ENCODE measurements at regions not wholly inside any gene's neighbourhood (a gene's known extent, or its start where the extent isn't known, plus 50 kb on each side); places are given as distances from the start of the nearest gene placed in this dataset.

DNA sequence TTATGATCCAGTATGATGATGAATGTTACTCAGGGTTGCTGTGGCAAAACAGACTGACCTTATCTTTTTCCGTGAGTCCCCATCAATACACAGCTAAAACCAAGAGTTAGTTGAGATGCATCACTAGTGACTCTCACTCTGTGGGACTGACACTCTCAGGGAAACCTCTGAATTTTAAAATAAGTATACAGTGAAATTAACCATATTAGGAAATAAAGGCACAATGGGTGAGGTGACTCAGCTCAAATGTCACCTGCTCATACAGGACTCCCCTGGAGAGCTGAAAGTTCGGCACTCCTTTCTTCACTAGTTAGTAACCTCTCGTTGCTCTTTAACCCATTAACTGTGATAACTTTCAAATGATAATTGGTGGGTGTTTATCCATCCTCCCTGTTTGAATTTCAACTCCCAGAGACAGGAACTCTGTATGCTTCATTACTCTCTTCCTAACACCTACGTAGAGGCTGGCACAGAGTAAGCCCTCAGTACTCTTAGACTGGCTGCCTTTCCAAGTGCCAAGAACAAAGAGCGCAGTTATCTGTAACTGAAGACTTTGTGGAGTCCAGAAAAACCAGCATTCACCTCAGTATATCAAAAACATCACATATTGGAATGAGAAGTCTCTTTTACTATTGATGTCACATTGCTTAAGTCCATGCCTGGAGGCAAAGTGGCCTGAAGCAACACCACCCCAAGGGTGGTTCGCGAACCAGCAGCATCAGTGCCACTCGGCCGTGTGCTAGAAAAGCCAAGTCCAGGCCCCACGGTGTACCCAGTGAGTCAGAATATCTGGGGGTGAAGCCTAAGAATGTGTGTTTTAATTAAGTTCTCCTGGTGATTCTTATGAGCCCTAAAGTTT, 91.1 kb downstream of the NIBAN1 start:
- Histone ChIP-seq H3K4me1 (ENCODE audit: control insufficient read depth, insufficient read depth, low read length) (no peaks in the 10 kb centered on the region), H3K27ac (ENCODE audit: low read length) (no peak overlapping the region), H3K9me3 (ENCODE audit: control insufficient read depth, insufficient read depth, low read depth, low read length) (no peaks in the 10 kb centered on the region), H3K4me3 (ENCODE audit: low read depth in 2 of 2, low read length in 2 of 2) (no peak overlapping the region), H3K36me3 (ENCODE audit: control insufficient read depth, insufficient read depth, low read length) (no peaks in the 10 kb centered on the region; the same call in 1 of the 2 replicates), H3K27me3 (ENCODE audit: control insufficient read depth, insufficient read depth, low read length) (no peaks in the 10 kb centered on the region)
- ATAC-seq (no peak), DNase-seq (ENCODE audit: low read depth, low spot score) (no peak)
- ChIA-PET CTCF (no interaction called here), POLR2A (no interaction called here)
- in situ Hi-C loops (cut with HindIII; ENCODE audit: low pct_unique_long_range_greater_than_20kb, low sequenced_read_pairs) = no loop called here
- intact Hi-C loops (cut with micrococcal nuclease; ENCODE audit: unreplicated experiment) = no loop called here
- BruUV-seq (replicated peaks) = no TSS peak
- TF ChIP-seq POLR2AphosphoS5 (IDR thresholded peaks at IDR 0.05; ENCODE audit: low read depth, low read length) (no peak), TCF7L2 (IDR thresholded peaks at IDR 0.05; ENCODE audit: low read depth, low read length) (no peak), SIN3A (IDR thresholded peaks at IDR 0.05; ENCODE audit: borderline replicate concordance, insufficient read depth, low read depth, low read length) (no peak)
- TF ChIP-seq, protein P1, sequence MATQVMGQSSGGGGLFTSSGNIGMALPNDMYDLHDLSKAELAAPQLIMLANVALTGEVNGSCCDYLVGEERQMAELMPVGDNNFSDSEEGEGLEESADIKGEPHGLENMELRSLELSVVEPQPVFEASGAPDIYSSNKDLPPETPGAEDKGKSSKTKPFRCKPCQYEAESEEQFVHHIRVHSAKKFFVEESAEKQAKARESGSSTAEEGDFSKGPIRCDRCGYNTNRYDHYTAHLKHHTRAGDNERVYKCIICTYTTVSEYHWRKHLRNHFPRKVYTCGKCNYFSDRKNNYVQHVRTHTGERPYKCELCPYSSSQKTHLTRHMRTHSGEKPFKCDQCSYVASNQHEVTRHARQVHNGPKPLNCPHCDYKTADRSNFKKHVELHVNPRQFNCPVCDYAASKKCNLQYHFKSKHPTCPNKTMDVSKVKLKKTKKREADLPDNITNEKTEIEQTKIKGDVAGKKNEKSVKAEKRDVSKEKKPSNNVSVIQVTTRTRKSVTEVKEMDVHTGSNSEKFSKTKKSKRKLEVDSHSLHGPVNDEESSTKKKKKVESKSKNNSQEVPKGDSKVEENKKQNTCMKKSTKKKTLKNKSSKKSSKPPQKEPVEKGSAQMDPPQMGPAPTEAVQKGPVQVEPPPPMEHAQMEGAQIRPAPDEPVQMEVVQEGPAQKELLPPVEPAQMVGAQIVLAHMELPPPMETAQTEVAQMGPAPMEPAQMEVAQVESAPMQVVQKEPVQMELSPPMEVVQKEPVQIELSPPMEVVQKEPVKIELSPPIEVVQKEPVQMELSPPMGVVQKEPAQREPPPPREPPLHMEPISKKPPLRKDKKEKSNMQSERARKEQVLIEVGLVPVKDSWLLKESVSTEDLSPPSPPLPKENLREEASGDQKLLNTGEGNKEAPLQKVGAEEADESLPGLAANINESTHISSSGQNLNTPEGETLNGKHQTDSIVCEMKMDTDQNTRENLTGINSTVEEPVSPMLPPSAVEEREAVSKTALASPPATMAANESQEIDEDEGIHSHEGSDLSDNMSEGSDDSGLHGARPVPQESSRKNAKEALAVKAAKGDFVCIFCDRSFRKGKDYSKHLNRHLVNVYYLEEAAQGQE (IDR thresholded peaks at IDR 0.05; ENCODE audit: insufficient read depth in 1 of 2, low read depth in 2 of 2, low read length in 1 of 2) = no peak
- TF ChIP-seq, protein P2, sequence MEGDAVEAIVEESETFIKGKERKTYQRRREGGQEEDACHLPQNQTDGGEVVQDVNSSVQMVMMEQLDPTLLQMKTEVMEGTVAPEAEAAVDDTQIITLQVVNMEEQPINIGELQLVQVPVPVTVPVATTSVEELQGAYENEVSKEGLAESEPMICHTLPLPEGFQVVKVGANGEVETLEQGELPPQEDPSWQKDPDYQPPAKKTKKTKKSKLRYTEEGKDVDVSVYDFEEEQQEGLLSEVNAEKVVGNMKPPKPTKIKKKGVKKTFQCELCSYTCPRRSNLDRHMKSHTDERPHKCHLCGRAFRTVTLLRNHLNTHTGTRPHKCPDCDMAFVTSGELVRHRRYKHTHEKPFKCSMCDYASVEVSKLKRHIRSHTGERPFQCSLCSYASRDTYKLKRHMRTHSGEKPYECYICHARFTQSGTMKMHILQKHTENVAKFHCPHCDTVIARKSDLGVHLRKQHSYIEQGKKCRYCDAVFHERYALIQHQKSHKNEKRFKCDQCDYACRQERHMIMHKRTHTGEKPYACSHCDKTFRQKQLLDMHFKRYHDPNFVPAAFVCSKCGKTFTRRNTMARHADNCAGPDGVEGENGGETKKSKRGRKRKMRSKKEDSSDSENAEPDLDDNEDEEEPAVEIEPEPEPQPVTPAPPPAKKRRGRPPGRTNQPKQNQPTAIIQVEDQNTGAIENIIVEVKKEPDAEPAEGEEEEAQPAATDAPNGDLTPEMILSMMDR (IDR thresholded peaks at IDR 0.05) = no peak

DNA sequence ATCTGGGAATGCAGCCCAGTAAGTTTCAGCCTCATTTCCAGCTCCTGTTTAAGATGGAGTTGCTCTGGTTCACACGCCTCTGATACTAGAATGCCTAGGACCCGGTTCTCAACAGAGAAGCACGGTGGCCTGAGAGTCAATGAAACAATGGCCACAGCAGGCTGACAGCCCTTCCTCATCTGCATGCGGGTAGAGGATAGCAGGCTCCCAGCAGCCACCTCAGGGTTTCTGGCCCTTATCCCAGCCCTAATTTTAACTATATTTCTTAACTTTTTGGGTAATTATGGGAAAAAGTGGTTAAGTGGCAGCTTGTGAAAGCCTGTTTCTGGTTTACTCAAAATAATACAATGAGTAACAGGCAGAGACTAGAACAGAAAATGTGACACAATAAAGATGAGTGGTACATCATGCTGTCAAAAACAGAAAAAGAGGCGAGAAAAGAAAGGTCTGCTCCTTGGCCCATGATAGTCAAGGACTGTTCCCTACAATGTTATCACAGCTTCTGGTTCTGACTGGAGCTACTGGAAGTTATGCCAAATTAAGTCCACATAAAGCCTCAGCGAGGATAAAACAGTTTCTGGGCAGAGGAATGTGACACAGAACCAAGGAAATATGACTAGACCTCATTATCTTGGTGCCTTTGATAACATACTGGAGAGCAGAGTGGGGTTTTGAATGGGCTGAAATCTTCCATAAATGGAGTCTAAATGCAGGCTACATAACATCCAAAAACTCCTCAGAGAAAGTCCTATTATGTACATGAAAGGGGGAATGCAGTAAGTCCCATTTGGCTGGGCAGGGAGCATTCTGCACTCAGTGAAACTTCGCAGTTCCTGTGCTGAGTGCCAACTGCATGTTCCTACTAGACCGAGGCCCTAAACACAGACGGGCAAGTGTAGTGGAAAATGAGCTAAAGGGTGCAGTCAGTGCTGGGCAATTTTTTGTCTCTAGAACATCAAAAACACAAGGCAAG, 92.1 kb downstream of the NIBAN1 start:
- no peak for DNase-seq (ENCODE audit: low read depth, low spot score)
- Histone ChIP-seq H3K27me3 (ENCODE audit: control insufficient read depth, insufficient read depth, low read length) (no peaks in the 10 kb centered on the region), H3K4me1 (ENCODE audit: control insufficient read depth, insufficient read depth, low read length) (no peaks in the 10 kb centered on the region), H3K9me3 (ENCODE audit: control insufficient read depth, insufficient read depth, low read depth, low read length) (no peaks in the 10 kb centered on the region), H3K27ac (ENCODE audit: low read length) (no peak overlapping the region), H3K4me3 (ENCODE audit: low read depth in 2 of 2, low read length in 2 of 2) (no peak overlapping the region), H3K36me3 (ENCODE audit: control insufficient read depth, insufficient read depth, low read length) (no peaks in the 10 kb centered on the region; the same call in 1 of the 2 replicates)
- in situ Hi-C loops (cut with HindIII; ENCODE audit: low pct_unique_long_range_greater_than_20kb, low sequenced_read_pairs) = no loop called here
- intact Hi-C loops (cut with micrococcal nuclease; ENCODE audit: unreplicated experiment) = no loop called here
- TF ChIP-seq, protein P2 (IDR thresholded peaks at IDR 0.05) = no peak
- TF ChIP-seq TCF7L2 (IDR thresholded peaks at IDR 0.05; ENCODE audit: low read depth, low read length) = no peak
- TF ChIP-seq POLR2AphosphoS5 (IDR thresholded peaks at IDR 0.05; ENCODE audit: low read depth, low read length) = no peak
- TF ChIP-seq SIN3A (IDR thresholded peaks at IDR 0.05; ENCODE audit: borderline replicate concordance, insufficient read depth, low read depth, low read length) = no peak
- TF ChIP-seq, protein P1 (IDR thresholded peaks at IDR 0.05; ENCODE audit: insufficient read depth in 1 of 2, low read depth in 2 of 2, low read length in 1 of 2) = no peak
- BruUV-seq (replicated peaks) = no TSS peak
- no peak for ATAC-seq
- ChIA-PET CTCF (no interaction called here), POLR2A (no interaction called here)

All from Panc1 (cell line).